ENCODE measurements at regions not wholly inside any gene's neighbourhood (a gene's known extent, or its start where the extent isn't known, plus 50 kb on each side); places are given as distances from the start of the nearest gene placed in this dataset.
"Not testable (repeated sequence)": the region's sequence is repeated elsewhere in the genome, so short reads cannot be mapped to it uniquely, and the experiment has no call there.

GRCh38 chr15:25068696-25069095 lies 113.9 kb downstream of the SNRPN start:
- no peak for DNase-seq

- no peak for DNase-seq
These were observed 115.7 kb downstream of the SNRPN start for GRCh38 chr15:25070353-25070963.

GRCh38 chr15:25072857-25073476 lies 118.2 kb downstream of the SNRPN start:
- DNase-seq: no peak

GRCh38 chr15:25087137-25087536 lies 132.3 kb downstream of the SNRPN start:
- DNase-seq: no peak

GRCh38 chr15:25088261-25088790 lies 133.5 kb downstream of the SNRPN start:
- DNase-seq: no peak

GRCh38 chr15:25089577-25089976 lies 134.8 kb downstream of the SNRPN start:
- no peak for DNase-seq

GRCh38 chr15:25090073-25090733 lies 135.4 kb downstream of the SNRPN start:
- no peak for DNase-seq

- DNase-seq: no peak
These were observed 136.8 kb downstream of the SNRPN start for GRCh38 chr15:25091421-25092158.

GRCh38 chr15:25092661-25093060 lies 137.9 kb downstream of the SNRPN start:
- DNase-seq: no peak

- DNase-seq: no peak
These were observed 138.8 kb downstream of the SNRPN start for GRCh38 chr15:25093455-25094029.

- no peak for DNase-seq
These were observed 139.3 kb downstream of the SNRPN start for GRCh38 chr15:25094066-25094465.

- DNase-seq: no peak
These were observed 139.7 kb downstream of the SNRPN start for GRCh38 chr15:25094519-25094918.

- DNase-seq: no peak
These were observed 140.4 kb downstream of the SNRPN start for GRCh38 chr15:25095179-25095578.

GRCh38 chr15:25099966-25100365 lies 145.2 kb downstream of the SNRPN start:
- not testable (repeated sequence) for DNase-seq

GRCh38 chr15:25106209-25106608 lies 151.4 kb downstream of the SNRPN start:
- DNase-seq: no peak

- DNase-seq: no peak
These were observed 179.0 kb downstream of the SNRPN start for GRCh38 chr15:25133804-25134203.

- DNase-seq: no peak
These were observed 179.8 kb downstream of the SNRPN start for GRCh38 chr15:25134546-25134945.

GRCh38 chr15:25136119-25136518 lies 181.3 kb downstream of the SNRPN start:
- DNase-seq: no peak

- no peak for DNase-seq
These were observed 182.2 kb downstream of the SNRPN start for GRCh38 chr15:25137013-25137412.

- DNase-seq: peak; percentile 2
These were observed 214.5 kb downstream of the SNRPN start for GRCh38 chr15:25169318-25169717.

GRCh38 chr15:25170113-25170731 lies 215.4 kb downstream of the SNRPN start:
- DNase-seq: peak; percentile 3

GRCh38 chr15:25170781-25171110 lies 216.0 kb downstream of the SNRPN start:
- DNase-seq: peak; percentile 3
